HG03520 (cell line): ENCODE measurements at regions not wholly inside any gene's neighbourhood (a gene's known extent, or its start where the extent isn't known, plus 50 kb on each side); places are given as distances from the start of the nearest gene placed in this dataset.

ENCODE experiments used
- ATAC-seq: cut with Tn5 transposase; IDR thresholded peaks from one replicate; pipeline ENCODE4 v1.9.1; 2021; ENCODE audit warnings: mild to moderate bottlenecking, moderate library complexity; ENCODE audit not compliant: unreplicated experiment

- no peak for ATAC-seq
Observed at GRCh38 chr4:160872491-160872890, 1291.3 kb downstream of the FSTL5 start.

- no peak for ATAC-seq
Observed at GRCh38 chr4:160877087-160877790, 1286.6 kb downstream of the FSTL5 start.

GRCh38 chr4:160880180-160880579 lies 1283.6 kb downstream of the FSTL5 start:
- no peak for ATAC-seq

GRCh38 chr4:160887668-160888067 lies 1276.1 kb downstream of the FSTL5 start:
- ATAC-seq = no peak

- no peak for ATAC-seq
Observed at GRCh38 chr4:160894128-160894527, 1269.7 kb downstream of the FSTL5 start.

GRCh38 chr4:160894809-160895208 lies 1269.0 kb downstream of the FSTL5 start:
- no peak for ATAC-seq

- no peak for ATAC-seq
Observed at GRCh38 chr4:160927311-160927710, 1236.5 kb downstream of the FSTL5 start.

- ATAC-seq = no peak
Observed at GRCh38 chr4:160928482-160928881, 1235.3 kb downstream of the FSTL5 start.

- ATAC-seq = no peak
Observed at GRCh38 chr4:160947653-160948052, 1216.1 kb downstream of the FSTL5 start.

- no peak for ATAC-seq
Observed at GRCh38 chr4:160956875-160957274, 1206.9 kb downstream of the FSTL5 start.

- no peak for ATAC-seq
Observed at GRCh38 chr4:160969925-160970324, 1193.9 kb downstream of the FSTL5 start.

- no peak for ATAC-seq
Observed at GRCh38 chr4:160980091-160980490, 1183.7 kb downstream of the FSTL5 start.

GRCh38 chr4:160981083-160981482 lies 1182.7 kb downstream of the FSTL5 start:
- ATAC-seq = no peak

GRCh38 chr4:160983035-160983434 lies 1180.8 kb downstream of the FSTL5 start:
- no peak for ATAC-seq

- no peak for ATAC-seq
Observed at GRCh38 chr4:161002386-161002785, 1161.4 kb downstream of the FSTL5 start.

- ATAC-seq = no peak
Observed at GRCh38 chr4:161003418-161004057, 1160.3 kb downstream of the FSTL5 start.

- ATAC-seq = no peak
Observed at GRCh38 chr4:161005746-161006145, 1158.1 kb downstream of the FSTL5 start.

- no peak for ATAC-seq
Observed at GRCh38 chr4:161008527-161008926, 1155.3 kb downstream of the FSTL5 start.

GRCh38 chr4:161010227-161010626 lies 1153.6 kb downstream of the FSTL5 start:
- no peak for ATAC-seq
